HCT116 (cell line): ENCODE measurements at regions not wholly inside any gene's neighbourhood (a gene's known extent, or its start where the extent isn't known, plus 50 kb on each side); places are given as distances from the start of the nearest gene placed in this dataset.

Experiments used
- ATAC-seq: fragments of 200-7000 bp; cut with Tn5 transposase; 2 replicates; pipeline ENCODE4 v1.9.1; 2020; ENCODE audit warnings: mild to moderate bottlenecking, moderate library complexity
- BruUV-seq: library from RNA; stranded (reverse); fragments of 400-500 nt; replicated peaks from 2 replicates; lab custom pipeline; 2021; lab: Mats Ljungman, UMichigan
- CTCF ChIA-PET: fragments of 300-600 bp; sonication (Branson Sonifier 250); formaldehyde crosslinking; loops from one replicate; lab custom pipeline; 2021; ENCODE audit warnings: antibody characterized with exemption; lab: Charles Lee
- POLR2A ChIA-PET: fragments of 300-600, 350-600 bp; sonication (Branson Sonifier 250); formaldehyde crosslinking; loops from one replicate; lab custom pipeline; 2021; ENCODE audit warnings: antibody characterized with exemption; lab: Charles Lee
- RAD21 ChIA-PET, 2 experiments: fragments of 300-600 bp; sonication (Branson Sonifier 250); formaldehyde crosslinking; loops; one replicate each; lab custom pipeline; 2023; ENCODE audit warnings: low total read pairs in 2 of 2; ENCODE audit not compliant: uncharacterized antibody in 2 of 2, unreplicated experiment in 2 of 2, low non-redundant PET in 1 of 2; lab: Charles Lee
- DNase-seq: peaks from one replicate; pipeline ENCODE4 v3.0.0-alpha.2; 2010; ENCODE audit warnings: low read depth, low spot score
- H2AFZ ChIP-seq: fragments of 200-600 bp; shearing (Covaris generic), sonication (generic); 2 replicates; pipeline ENCODE4 v1.6.1; 2017; ENCODE audit warnings: low read depth, mixed run types, mixed read lengths, antibody characterized with exemption, low read length; ENCODE audit not compliant: poor library complexity, severe bottlenecking
- H3K27ac ChIP-seq: 2 replicates; pipeline ENCODE4 v1.5.1; 2012; ENCODE audit warnings: low read depth, low read length
- H3K27me3 ChIP-seq: fragments of 200-600 bp; sonication (generic); 2 replicates; pipeline ENCODE4 v1.6.1; 2016; ENCODE audit warnings: mixed run types, low read length, mixed read lengths; ENCODE audit not compliant: insufficient read depth
- H3K36me3 ChIP-seq, 2 experiments: fragments of 200-500 bp in 1 of 2; fragments of 200-600 bp in 1 of 2; sonication (Bioruptor generic) in 1 of 2; sonication (generic) in 1 of 2; 2 replicates each; pipeline versions ENCODE4 v1.5.1 to v1.6.1; 2014 to 2016; ENCODE audit warnings: low read length in 2 of 2, inconsistent platforms in 1 of 2, mixed read lengths in 1 of 2, mixed run types in 1 of 2; ENCODE audit not compliant: insufficient read depth in 2 of 2, control insufficient read depth in 1 of 2
- H3K4me1 ChIP-seq, 2 experiments: fragments of 200-600 bp in 1 of 2; sonication (generic) in 1 of 2; 2 replicates each; pipeline versions ENCODE4 v1.5.1 to v1.6.1; 2012 to 2017; ENCODE audit warnings: low read length in 2 of 2, inconsistent platforms in 1 of 2, mild to moderate bottlenecking in 1 of 2, mixed read lengths in 1 of 2, mixed run types in 1 of 2, moderate library complexity in 1 of 2; ENCODE audit not compliant: insufficient read depth in 2 of 2, control insufficient read depth in 1 of 2
- H3K4me2 ChIP-seq: fragments of 200-600 bp; sonication (generic); 2 replicates; pipeline ENCODE4 v1.6.1; 2017; ENCODE audit warnings: mixed run types, low read length, mixed read lengths
- H3K4me3 ChIP-seq, 2 experiments: fragments of 200-600 bp in 1 of 2; sonication (generic) in 1 of 2; replicated peaks in 1 of 2; 2 replicates each; pipeline ENCODE4 v1.5.1; 2011 to 2016; ENCODE audit warnings: low read length in 2 of 2, control low read depth in 1 of 2, low read depth in 1 of 2, mild to moderate bottlenecking in 1 of 2, mixed read lengths in 1 of 2, mixed run types in 1 of 2
- H3K79me2 ChIP-seq: fragments of 200-600 bp; sonication (generic); 2 replicates; pipeline ENCODE4 v1.6.1; 2017; ENCODE audit warnings: mild to moderate bottlenecking, mixed run types, low read length, moderate library complexity, mixed read lengths; ENCODE audit not compliant: insufficient read depth
- H3K9ac ChIP-seq: fragments of 200-600 bp; sonication (generic); 2 replicates; pipeline ENCODE4 v1.6.1; 2016; ENCODE audit warnings: low read length, mixed read lengths
- H3K9me2 ChIP-seq: fragments of 200-600 bp; sonication (generic), shearing (Covaris generic); 2 replicates; pipeline ENCODE4 v1.6.1; 2017; ENCODE audit warnings: mixed run types, mild to moderate bottlenecking, moderate library complexity; ENCODE audit not compliant: insufficient read depth
- H3K9me3 ChIP-seq, 2 experiments: fragments of 200-500 bp in 1 of 2; fragments of 200-600 bp in 1 of 2; sonication (Bioruptor generic) in 1 of 2; sonication (generic) in 1 of 2; 2 replicates each; pipeline ENCODE4 v1.6.1; 2014 to 2017; ENCODE audit warnings: low read length in 2 of 2, mixed read lengths in 2 of 2, inconsistent platforms in 1 of 2, low read depth in 1 of 2, mild to moderate bottlenecking in 1 of 2, mixed run types in 1 of 2, moderate library complexity in 1 of 2; ENCODE audit not compliant: control insufficient read depth in 1 of 2, insufficient read depth in 1 of 2
- H4K20me1 ChIP-seq: fragments of 200-600 bp; sonication (generic), shearing (Covaris generic); 2 replicates; pipeline ENCODE4 v1.6.1; 2017; ENCODE audit warnings: mixed run types, mild to moderate bottlenecking, moderate library complexity; ENCODE audit not compliant: insufficient read depth
- ATF3 ChIP-seq: IDR thresholded peaks from 2 replicates; pipeline ENCODE4 v1.6.1; 2012
- CBX3 ChIP-seq: IDR thresholded peaks from 2 replicates; pipeline ENCODE4 v1.6.1; 2012; ENCODE audit warnings: low read depth
- CEBPB ChIP-seq: IDR thresholded peaks from 2 replicates; pipeline ENCODE4 v1.6.1; 2012; ENCODE audit warnings: low read depth
- CTCF ChIP-seq, 3 experiments: fragments of 200-600 bp in 1 of 3; sonication (generic) in 1 of 3; IDR thresholded peaks in 2 of 3; conservative IDR thresholded peaks in 1 of 3; 2 replicates each; pipeline ENCODE4 v1.5.1; 2012 to 2017; ENCODE audit warnings: low read depth in 2 of 3, low read length in 2 of 3, antibody characterized with exemption in 1 of 3, borderline replicate concordance in 1 of 3, control low read depth in 1 of 3, mild to moderate bottlenecking in 1 of 3, mixed read lengths in 1 of 3, mixed run types in 1 of 3, moderate library complexity in 1 of 3; ENCODE audit not compliant: insufficient read depth in 1 of 3
- EZH2 ChIP-seq: fragments of 200-600 bp; sonication (generic); IDR thresholded peaks from 2 replicates; pipeline ENCODE4 v1.6.1; 2017; ENCODE audit warnings: antibody characterized with exemption, mixed run types
- JUND ChIP-seq: IDR thresholded peaks from 2 replicates; pipeline ENCODE4 v1.6.1; 2012
- MAX ChIP-seq: IDR thresholded peaks from 2 replicates; pipeline ENCODE4 v1.6.1; 2012
- POLR2A ChIP-seq: IDR thresholded peaks from 2 replicates; pipeline ENCODE4 v1.7.0; 2011; ENCODE audit warnings: borderline replicate concordance; ENCODE audit not compliant: insufficient read depth, insufficient read length; ENCODE audit errors: extremely low read depth
- POLR2AphosphoS5 ChIP-seq: IDR thresholded peaks from 2 replicates; pipeline ENCODE4 v1.6.1; 2011; ENCODE audit warnings: mild to moderate bottlenecking, low read depth, low read length, moderate library complexity
- REST ChIP-seq: IDR thresholded peaks from 2 replicates; pipeline ENCODE4 v1.6.1; 2012; ENCODE audit warnings: low read depth
- SIN3A ChIP-seq: IDR thresholded peaks from 2 replicates; pipeline ENCODE4 v1.6.1; 2012; ENCODE audit warnings: low read depth
- SP1 ChIP-seq: IDR thresholded peaks from 2 replicates; pipeline ENCODE4 v1.6.1; 2012; ENCODE audit warnings: low read depth
- TCF7L2 ChIP-seq: IDR thresholded peaks from 2 replicates; pipeline ENCODE4 v1.7.0; 2011; ENCODE audit warnings: borderline replicate concordance, inconsistent platforms; ENCODE audit not compliant: insufficient read depth, insufficient read length; ENCODE audit errors: extremely low read depth
- ZBTB33 ChIP-seq: IDR thresholded peaks from 2 replicates; pipeline ENCODE4 v1.6.1; 2011; ENCODE audit warnings: mild to moderate bottlenecking, low read length, moderate library complexity; ENCODE audit not compliant: insufficient replicate concordance; ENCODE audit errors: extremely low read depth
- ZFX ChIP-seq: fragments of 450-650 bp; IDR thresholded peaks from 2 replicates; pipeline ENCODE4 v1.6.1; 2017
- intact Hi-C: fragments of 100-400 bp; cut with micrococcal nuclease; formaldehyde crosslinking; loops from 2 replicates; pipeline ENCODE4 v1.10.0; 2022

GRCh38 chr14:61185534-61185933 lies 95.6 kb downstream of the TMEM30B start (continued):
- TF ChIP-seq REST (no peak), JUND (no peak), CBX3 (no peak), ATF3 (no peak), EZH2 (no peak), POLR2A (no peak)
- TF ChIP-seq, all 23 proteins: peak for 0

- ATAC-seq (no peak), DNase-seq (no peak)
- no peaks in the 10 kb centered on the region for H3K9me3 ChIP-seq
- intact Hi-C loops = no loop called here
- no peak overlapping the region for H2AFZ ChIP-seq
- H3K79me2 ChIP-seq = no peaks in the 10 kb centered on the region
- no peaks in the 10 kb centered on the region for H3K9me2 ChIP-seq
- ChIA-PET CTCF (no interaction called here), RAD21 (no interaction called here), POLR2A (no interaction called here)
- H3K4me1 ChIP-seq = peaks cover 10 to 17% of the 10 kb centered on the region in 2 experiments
- no peak overlapping the region for H3K4me2 ChIP-seq
- no peaks in the 10 kb centered on the region for H4K20me1 ChIP-seq
- no peak overlapping the region for H3K9ac ChIP-seq
- no TSS peak for BruUV-seq
- no peaks in the 10 kb centered on the region for H3K36me3 ChIP-seq
- no peaks in the 10 kb centered on the region for H3K27me3 ChIP-seq
- no peak overlapping the region for H3K27ac ChIP-seq
- no peak overlapping the region for H3K4me3 ChIP-seq
- TF ChIP-seq TCF7L2 (no peak), ZBTB33 (no peak), MAX (no peak), EZH2 (no peak), CTCF (IDR thresholded peaks at IDR 0.05 in 2 of 3, conservative IDR thresholded peaks at IDR 0.05 in 1 of 3; ENCODE audit: borderline replicate concordance in 1 of 3, insufficient read depth in 1 of 3, low read depth in 2 of 3, low read length in 2 of 3) (no peak), SIN3A (no peak), JUND (no peak), ATF3 (no peak), CBX3 (no peak), SP1 (no peak), POLR2AphosphoS5 (no peak), ZFX (no peak), CEBPB (no peak), POLR2A (no peak)
These were observed 97.0 kb downstream of the TMEM30B start for GRCh38 chr14:61184112-61184511.
